K562 (cell line): ENCODE measurements at regions not wholly inside any gene's neighbourhood (a gene's known extent, or its start where the extent isn't known, plus 50 kb on each side); places are given as distances from the start of the nearest gene placed in this dataset.

Experiments used
- BACH1 ChIP-seq: fragments of 200-800 bp; sonication (Bioruptor generic); IDR thresholded peaks from 2 replicates; pipeline ENCODE4 v1.6.1; 2016; ENCODE audit warnings: missing genetic modification characterization, missing compliant biosample characterization
- FOXJ3 ChIP-seq: sonication (generic); formaldehyde crosslinking; IDR thresholded peaks from 2 replicates; pipeline ENCODE4 v1.4.0; 2020; ENCODE audit warnings: mild to moderate bottlenecking, missing genetic modification reagents
- KAT8 ChIP-seq: fragments of 450-650 bp; IDR thresholded peaks from 2 replicates; pipeline ENCODE4 v1.6.1; 2016; ENCODE audit warnings: low read depth, mild to moderate bottlenecking
- ZBTB33 ChIP-seq: sonication (generic); formaldehyde crosslinking; IDR thresholded peaks from 2 replicates; pipeline ENCODE4 v1.8.1; 2023; ENCODE audit warnings: mild to moderate bottlenecking, missing genetic modification reagents
- ZZZ3 ChIP-seq: fragments of 450-650 bp; IDR thresholded peaks from 2 replicates; pipeline ENCODE4 v1.6.1; 2016; ENCODE audit warnings: antibody characterized with exemption, mild to moderate bottlenecking, moderate library complexity
- TF ChIP-seq, protein P1 (sequence below), 2 experiments: fragments of 450-650 bp in 1 of 2; sonication (generic) in 1 of 2; formaldehyde crosslinking in 1 of 2; IDR thresholded peaks; 2 replicates each; pipeline versions ENCODE4 v1.7.1 to v1.9.0; 2016 to 2022; ENCODE audit warnings: inconsistent platforms in 1 of 2, mild to moderate bottlenecking in 1 of 2, missing genetic modification reagents in 1 of 2
- TF ChIP-seq, protein P2 (sequence below), 3 experiments: IDR thresholded peaks in 2 of 3; conservative IDR thresholded peaks in 1 of 3; 2 replicates each; pipeline ENCODE4 v1.5.1; 2011 to 2012; ENCODE audit warnings: low read length in 3 of 3, mild to moderate bottlenecking in 3 of 3, control low read depth in 2 of 3, improper control_type of control experiment in 1 of 3, inconsistent platforms in 1 of 3, low read depth in 1 of 3, mixed read lengths in 1 of 3, moderate library complexity in 1 of 3; ENCODE audit not compliant: insufficient read depth in 2 of 3
- TF ChIP-seq, protein P3 (sequence below): sonication (generic); formaldehyde crosslinking; IDR thresholded peaks from 2 replicates; pipeline ENCODE4 v1.8.1; 2022; ENCODE audit warnings: missing genetic modification reagents

- TF ChIP-seq, protein P1, sequence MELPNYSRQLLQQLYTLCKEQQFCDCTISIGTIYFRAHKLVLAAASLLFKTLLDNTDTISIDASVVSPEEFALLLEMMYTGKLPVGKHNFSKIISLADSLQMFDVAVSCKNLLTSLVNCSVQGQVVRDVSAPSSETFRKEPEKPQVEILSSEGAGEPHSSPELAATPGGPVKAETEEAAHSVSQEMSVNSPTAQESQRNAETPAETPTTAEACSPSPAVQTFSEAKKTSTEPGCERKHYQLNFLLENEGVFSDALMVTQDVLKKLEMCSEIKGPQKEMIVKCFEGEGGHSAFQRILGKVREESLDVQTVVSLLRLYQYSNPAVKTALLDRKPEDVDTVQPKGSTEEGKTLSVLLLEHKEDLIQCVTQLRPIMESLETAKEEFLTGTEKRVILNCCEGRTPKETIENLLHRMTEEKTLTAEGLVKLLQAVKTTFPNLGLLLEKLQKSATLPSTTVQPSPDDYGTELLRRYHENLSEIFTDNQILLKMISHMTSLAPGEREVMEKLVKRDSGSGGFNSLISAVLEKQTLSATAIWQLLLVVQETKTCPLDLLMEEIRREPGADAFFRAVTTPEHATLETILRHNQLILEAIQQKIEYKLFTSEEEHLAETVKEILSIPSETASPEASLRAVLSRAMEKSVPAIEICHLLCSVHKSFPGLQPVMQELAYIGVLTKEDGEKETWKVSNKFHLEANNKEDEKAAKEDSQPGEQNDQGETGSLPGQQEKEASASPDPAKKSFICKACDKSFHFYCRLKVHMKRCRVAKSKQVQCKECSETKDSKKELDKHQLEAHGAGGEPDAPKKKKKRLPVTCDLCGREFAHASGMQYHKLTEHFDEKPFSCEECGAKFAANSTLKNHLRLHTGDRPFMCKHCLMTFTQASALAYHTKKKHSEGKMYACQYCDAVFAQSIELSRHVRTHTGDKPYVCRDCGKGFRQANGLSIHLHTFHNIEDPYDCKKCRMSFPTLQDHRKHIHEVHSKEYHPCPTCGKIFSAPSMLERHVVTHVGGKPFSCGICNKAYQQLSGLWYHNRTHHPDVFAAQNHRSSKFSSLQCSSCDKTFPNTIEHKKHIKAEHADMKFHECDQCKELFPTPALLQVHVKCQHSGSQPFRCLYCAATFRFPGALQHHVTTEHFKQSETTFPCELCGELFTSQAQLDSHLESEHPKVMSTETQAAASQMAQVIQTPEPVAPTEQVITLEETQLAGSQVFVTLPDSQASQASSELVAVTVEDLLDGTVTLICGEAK (IDR thresholded peaks at IDR 0.05): no peak
- TF ChIP-seq, protein P1 (CRISPR knock-in tag; IDR thresholded peaks at IDR 0.05): no peak
- TF ChIP-seq, protein P2, sequence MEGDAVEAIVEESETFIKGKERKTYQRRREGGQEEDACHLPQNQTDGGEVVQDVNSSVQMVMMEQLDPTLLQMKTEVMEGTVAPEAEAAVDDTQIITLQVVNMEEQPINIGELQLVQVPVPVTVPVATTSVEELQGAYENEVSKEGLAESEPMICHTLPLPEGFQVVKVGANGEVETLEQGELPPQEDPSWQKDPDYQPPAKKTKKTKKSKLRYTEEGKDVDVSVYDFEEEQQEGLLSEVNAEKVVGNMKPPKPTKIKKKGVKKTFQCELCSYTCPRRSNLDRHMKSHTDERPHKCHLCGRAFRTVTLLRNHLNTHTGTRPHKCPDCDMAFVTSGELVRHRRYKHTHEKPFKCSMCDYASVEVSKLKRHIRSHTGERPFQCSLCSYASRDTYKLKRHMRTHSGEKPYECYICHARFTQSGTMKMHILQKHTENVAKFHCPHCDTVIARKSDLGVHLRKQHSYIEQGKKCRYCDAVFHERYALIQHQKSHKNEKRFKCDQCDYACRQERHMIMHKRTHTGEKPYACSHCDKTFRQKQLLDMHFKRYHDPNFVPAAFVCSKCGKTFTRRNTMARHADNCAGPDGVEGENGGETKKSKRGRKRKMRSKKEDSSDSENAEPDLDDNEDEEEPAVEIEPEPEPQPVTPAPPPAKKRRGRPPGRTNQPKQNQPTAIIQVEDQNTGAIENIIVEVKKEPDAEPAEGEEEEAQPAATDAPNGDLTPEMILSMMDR (IDR thresholded peaks at IDR 0.05 in 2 of 3, conservative IDR thresholded peaks at IDR 0.05 in 1 of 3; ENCODE audit: insufficient read depth in 2 of 3, low read depth in 1 of 3, low read length in 3 of 3): no peak
- TF ChIP-seq ZZZ3 (no peak), ZBTB33 (CRISPR knock-in tag) (no peak), KAT8 (no peak), BACH1 (tag) (no peak), FOXJ3 (no peak)
- TF ChIP-seq, protein P3, sequence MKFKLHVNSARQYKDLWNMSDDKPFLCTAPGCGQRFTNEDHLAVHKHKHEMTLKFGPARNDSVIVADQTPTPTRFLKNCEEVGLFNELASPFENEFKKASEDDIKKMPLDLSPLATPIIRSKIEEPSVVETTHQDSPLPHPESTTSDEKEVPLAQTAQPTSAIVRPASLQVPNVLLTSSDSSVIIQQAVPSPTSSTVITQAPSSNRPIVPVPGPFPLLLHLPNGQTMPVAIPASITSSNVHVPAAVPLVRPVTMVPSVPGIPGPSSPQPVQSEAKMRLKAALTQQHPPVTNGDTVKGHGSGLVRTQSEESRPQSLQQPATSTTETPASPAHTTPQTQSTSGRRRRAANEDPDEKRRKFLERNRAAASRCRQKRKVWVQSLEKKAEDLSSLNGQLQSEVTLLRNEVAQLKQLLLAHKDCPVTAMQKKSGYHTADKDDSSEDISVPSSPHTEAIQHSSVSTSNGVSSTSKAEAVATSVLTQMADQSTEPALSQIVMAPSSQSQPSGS: no peak
These were observed 51.8 kb upstream of the CXADR start for GRCh38 chr21:17461014-17461413.
